ENCODE measurements at regions not wholly inside any gene's neighbourhood (a gene's known extent, or its start where the extent isn't known, plus 50 kb on each side); places are given as distances from the start of the nearest gene placed in this dataset.

DNA sequence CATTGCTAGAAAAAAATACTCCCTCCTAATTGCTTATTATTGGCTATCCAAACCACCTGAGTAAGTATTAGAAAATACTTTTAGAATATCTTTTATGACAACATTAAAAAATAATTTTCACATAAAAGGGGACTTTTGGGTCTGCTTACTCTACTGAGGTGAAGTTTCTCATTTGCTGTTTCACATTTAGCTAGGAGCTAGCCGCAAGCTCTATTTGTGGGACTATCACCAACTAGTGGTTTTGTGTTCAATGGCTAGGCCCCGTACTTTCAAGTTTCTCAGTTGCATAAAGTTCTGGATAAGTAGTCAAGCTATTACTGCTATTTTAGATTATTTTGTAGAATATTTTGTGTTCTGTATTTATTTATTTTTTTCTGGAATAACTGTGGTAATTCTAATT lies 244.2 kb upstream of the SLITRK3 start (continued):
- TF ChIP-seq, protein P1, sequence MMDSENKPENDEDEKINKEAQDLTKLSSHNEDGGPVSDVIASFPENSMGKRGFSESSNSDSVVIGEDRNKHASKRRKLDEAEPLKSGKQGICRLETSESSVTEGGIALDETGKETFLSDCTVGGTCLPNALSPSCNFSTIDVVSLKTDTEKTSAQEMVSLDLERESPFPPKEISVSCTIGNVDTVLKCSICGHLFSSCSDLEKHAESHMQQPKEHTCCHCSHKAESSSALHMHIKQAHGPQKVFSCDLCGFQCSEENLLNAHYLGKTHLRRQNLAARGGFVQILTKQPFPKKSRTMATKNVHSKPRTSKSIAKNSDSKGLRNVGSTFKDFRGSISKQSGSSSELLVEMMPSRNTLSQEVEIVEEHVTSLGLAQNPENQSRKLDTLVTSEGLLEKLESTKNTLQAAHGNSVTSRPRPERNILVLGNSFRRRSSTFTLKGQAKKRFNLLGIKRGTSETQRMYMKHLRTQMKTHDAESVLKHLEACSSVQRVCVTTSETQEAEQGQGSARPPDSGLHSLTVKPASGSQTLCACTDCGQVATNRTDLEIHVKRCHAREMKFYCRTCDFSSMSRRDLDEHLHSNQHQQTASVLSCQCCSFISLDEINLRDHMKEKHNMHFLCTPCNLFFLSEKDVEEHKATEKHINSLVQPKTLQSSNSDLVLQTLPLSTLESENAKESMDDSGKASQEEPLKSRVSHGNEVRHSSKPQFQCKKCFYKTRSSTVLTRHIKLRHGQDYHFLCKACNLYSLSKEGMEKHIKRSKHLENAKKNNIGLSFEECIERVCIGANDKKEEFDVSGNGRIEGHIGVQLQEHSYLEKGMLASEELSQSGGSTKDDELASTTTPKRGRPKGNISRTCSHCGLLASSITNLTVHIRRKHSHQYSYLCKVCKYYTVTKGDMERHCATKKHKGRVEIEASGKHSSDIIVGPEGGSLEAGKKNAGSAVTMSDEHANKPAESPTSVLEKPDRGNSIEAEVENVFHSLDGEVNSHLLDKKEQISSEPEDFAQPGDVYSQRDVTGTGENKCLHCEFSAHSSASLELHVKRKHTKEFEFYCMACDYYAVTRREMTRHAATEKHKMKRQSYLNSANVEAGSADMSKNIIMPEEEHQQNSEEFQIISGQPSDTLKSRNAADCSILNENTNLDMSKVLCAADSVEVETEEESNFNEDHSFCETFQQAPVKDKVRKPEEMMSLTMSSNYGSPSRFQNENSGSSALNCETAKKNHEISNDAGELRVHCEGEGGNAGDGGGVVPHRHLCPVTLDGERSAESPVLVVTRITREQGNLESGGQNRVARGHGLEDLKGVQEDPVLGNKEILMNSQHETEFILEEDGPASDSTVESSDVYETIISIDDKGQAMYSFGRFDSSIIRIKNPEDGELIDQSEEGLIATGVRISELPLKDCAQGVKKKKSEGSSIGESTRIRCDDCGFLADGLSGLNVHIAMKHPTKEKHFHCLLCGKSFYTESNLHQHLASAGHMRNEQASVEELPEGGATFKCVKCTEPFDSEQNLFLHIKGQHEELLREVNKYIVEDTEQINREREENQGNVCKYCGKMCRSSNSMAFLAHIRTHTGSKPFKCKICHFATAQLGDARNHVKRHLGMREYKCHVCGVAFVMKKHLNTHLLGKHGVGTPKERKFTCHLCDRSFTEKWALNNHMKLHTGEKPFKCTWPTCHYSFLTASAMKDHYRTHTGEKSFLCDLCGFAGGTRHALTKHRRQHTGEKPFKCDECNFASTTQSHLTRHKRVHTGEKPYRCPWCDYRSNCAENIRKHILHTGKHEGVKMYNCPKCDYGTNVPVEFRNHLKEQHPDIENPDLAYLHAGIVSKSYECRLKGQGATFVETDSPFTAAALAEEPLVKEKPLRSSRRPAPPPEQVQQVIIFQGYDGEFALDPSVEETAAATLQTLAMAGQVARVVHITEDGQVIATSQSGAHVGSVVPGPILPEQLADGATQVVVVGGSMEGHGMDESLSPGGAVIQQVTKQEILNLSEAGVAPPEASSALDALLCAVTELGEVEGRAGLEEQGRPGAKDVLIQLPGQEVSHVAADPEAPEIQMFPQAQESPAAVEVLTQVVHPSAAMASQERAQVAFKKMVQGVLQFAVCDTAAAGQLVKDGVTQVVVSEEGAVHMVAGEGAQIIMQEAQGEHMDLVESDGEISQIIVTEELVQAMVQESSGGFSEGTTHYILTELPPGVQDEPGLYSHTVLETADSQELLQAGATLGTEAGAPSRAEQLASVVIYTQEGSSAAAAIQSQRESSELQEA (IDR thresholded peaks at IDR 0.05; ENCODE audit: low read depth), result no peak
- no peak for TF ChIP-seq HCFC1 (IDR thresholded peaks at IDR 0.05; ENCODE audit: low read depth, low read length)

DNA sequence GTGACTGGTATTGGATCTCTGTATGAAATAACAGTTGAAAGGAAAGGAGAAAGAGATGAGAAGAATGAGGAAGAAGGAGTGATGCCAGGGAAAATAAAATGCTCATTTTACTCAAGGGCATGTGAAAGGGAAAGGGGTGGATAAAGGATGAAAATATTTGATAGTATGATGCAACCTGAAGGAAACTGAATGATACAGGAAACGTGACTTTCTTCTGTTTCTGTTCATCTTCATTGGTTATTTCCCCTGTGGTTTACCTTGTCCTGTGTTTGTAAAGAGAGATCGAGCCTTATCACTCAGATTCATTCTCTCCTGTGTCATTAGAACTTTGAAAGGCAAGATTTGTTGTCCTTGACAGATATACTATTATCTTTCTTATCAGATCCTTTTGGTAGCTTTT lies 243.6 kb upstream of the SLITRK3 start:
- WGBS (ENCODE audit: insufficient coverage, low coverage, missing lambda C conversion rate), result 0% methylated on average over 2 of the region's 2 CpGs
- H2AFZ ChIP-seq (ENCODE audit: low read depth, low read length), result no peak overlapping the region
- BruUV-seq (replicated peaks), result no TSS peak
- TF ChIP-seq HMG20A (CRISPR knock-in tag; conservative IDR thresholded peaks at IDR 0.05) (no peak), FOXA1 (IDR thresholded peaks at IDR 0.05; ENCODE audit: borderline replicate concordance) (no peak), JUNB (CRISPR knock-in tag; conservative IDR thresholded peaks at IDR 0.05) (no peak), HIVEP1 (CRISPR knock-in tag; IDR thresholded peaks at IDR 0.05) (no peak), RAD21 (CRISPR knock-in tag; conservative IDR thresholded peaks at IDR 0.05 in 1 of 2, IDR thresholded peaks at IDR 0.05 in 1 of 2) (no peak), ZNF717 (CRISPR knock-in tag; IDR thresholded peaks at IDR 0.05) (no peak), NUFIP1 (IDR thresholded peaks at IDR 0.05; ENCODE audit: partially characterized antibody) (no peak)
- TF ChIP-seq, protein P2, sequence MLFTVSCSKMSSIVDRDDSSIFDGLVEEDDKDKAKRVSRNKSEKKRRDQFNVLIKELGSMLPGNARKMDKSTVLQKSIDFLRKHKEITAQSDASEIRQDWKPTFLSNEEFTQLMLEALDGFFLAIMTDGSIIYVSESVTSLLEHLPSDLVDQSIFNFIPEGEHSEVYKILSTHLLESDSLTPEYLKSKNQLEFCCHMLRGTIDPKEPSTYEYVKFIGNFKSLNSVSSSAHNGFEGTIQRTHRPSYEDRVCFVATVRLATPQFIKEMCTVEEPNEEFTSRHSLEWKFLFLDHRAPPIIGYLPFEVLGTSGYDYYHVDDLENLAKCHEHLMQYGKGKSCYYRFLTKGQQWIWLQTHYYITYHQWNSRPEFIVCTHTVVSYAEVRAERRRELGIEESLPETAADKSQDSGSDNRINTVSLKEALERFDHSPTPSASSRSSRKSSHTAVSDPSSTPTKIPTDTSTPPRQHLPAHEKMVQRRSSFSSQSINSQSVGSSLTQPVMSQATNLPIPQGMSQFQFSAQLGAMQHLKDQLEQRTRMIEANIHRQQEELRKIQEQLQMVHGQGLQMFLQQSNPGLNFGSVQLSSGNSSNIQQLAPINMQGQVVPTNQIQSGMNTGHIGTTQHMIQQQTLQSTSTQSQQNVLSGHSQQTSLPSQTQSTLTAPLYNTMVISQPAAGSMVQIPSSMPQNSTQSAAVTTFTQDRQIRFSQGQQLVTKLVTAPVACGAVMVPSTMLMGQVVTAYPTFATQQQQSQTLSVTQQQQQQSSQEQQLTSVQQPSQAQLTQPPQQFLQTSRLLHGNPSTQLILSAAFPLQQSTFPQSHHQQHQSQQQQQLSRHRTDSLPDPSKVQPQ (CRISPR knock-in tag; IDR thresholded peaks at IDR 0.05; ENCODE audit: borderline replicate concordance), result no peak

More for the DNA sequence above, 243.6 kb upstream of the SLITRK3 start:
- no peak for ATAC-seq
- POLR2A ChIA-PET, result no interaction called here
- Histone ChIP-seq H3K27ac (ENCODE audit: extremely low read depth, low read depth, low read length) (no peak overlapping the region), H3K36me3 (ENCODE audit: control insufficient read depth, insufficient read depth, low read length) (no peaks in the 10 kb centered on the region), H3K4me1 (replicated peaks in 1 of 2; ENCODE audit: control insufficient read depth in 2 of 2, insufficient read depth in 2 of 2, low read length in 2 of 2) (no peaks in the 10 kb centered on the region), H3K4me2 (ENCODE audit: insufficient read depth, low read length) (no peak overlapping the region), H4K20me1 (replicated peaks; ENCODE audit: control insufficient read depth, insufficient read depth, low read length) (no peaks in the 10 kb centered on the region), H3K9me1 (ENCODE audit: control insufficient read depth, insufficient read depth, low read length) (no peaks in the 10 kb centered on the region), H3K9me3 (replicated peaks; ENCODE audit: control insufficient read depth, insufficient read depth, low read depth, low read length) (no peaks in the 10 kb centered on the region), H3K9ac (ENCODE audit: insufficient read depth in 1 of 2, low read depth in 2 of 2, low read length in 2 of 2) (no peak overlapping the region), H3K27me3 (ENCODE audit: control insufficient read depth in 2 of 2, insufficient read depth in 2 of 2, low read length in 2 of 2) (no peaks in the 10 kb centered on the region), H3K79me2 (ENCODE audit: control insufficient read depth, insufficient read depth, low read length) (no peaks in the 10 kb centered on the region), H3K4me3 (no peak overlapping the region)
- in situ Hi-C loops (cut with MboI) (no loop called here), intact Hi-C loops (cut with micrococcal nuclease) (no loop called here)
- CTCF ChIA-PET (ENCODE audit: low intra/inter-chr PET ratio), result no interaction called here
- no peak for DNase-seq (ENCODE audit: extremely low read depth in 1 of 4, low spot score in 3 of 4)
- FAIRE-seq, result no peak
